Progenitor cell of endocrine pancreas (in vitro differentiated cells): ENCODE measurements at regions not wholly inside any gene's neighbourhood (a gene's known extent, or its start where the extent isn't known, plus 50 kb on each side); places are given as distances from the start of the nearest gene placed in this dataset.

ENCODE experiments used
- DNase-seq: peaks from one replicate; pipeline ENCODE4 v3.0.0; 2021; ENCODE audit warnings: low spot score; ENCODE audit not compliant: unreplicated experiment
- H3K27ac Mint-ChIP-seq: 2 replicates; pipeline ENCODE4 v1.8.0; 2021; ENCODE audit warnings: mild to moderate bottlenecking, moderate library complexity, mixed read lengths
- H3K27me3 Mint-ChIP-seq: 2 replicates; pipeline ENCODE4 v1.8.0; 2021; ENCODE audit warnings: mixed read lengths
- H3K36me3 Mint-ChIP-seq: 2 replicates; pipeline ENCODE4 v1.8.0; 2022; ENCODE audit warnings: mixed read lengths; ENCODE audit not compliant: insufficient read depth
- H3K4me1 Mint-ChIP-seq: 2 replicates; pipeline ENCODE4 v1.8.0; 2021; ENCODE audit warnings: low read depth, mixed read lengths
- H3K4me3 Mint-ChIP-seq: 2 replicates; pipeline ENCODE4 v1.8.0; 2021; ENCODE audit warnings: low read depth, mild to moderate bottlenecking, moderate library complexity, mixed read lengths
- H3K9me3 Mint-ChIP-seq: 2 replicates; pipeline ENCODE4 v1.8.0; 2021; ENCODE audit warnings: low read depth, mixed read lengths
- CTCF ChIP-seq: fragments of 200-600 bp; sonication (generic); IDR thresholded peaks from one replicate; pipeline ENCODE4 v1.5.0; 2021; ENCODE audit warnings: antibody characterized with exemption, mild to moderate bottlenecking; ENCODE audit not compliant: unreplicated experiment

DNA sequence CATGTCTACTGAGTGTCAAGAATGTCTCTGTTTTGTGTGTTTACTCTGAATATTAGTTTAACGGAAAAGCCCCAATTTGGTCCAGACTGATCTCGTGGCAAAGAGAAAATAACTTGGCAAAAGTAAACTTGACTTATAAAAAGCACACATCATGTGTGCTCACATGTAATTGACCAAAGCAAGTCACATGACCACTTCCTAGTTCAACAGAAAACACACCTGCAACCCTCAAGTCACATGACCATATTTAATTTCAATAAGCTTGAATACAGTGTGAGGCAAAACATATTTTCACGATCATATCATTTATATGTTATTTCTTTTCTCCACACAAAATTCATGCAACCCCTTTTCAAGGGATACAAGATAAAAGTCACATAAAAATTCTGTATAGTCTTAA, 662.4 kb downstream of the SLITRK1 start:
- Mint-ChIP-seq H3K27ac (no peak overlapping the region), H3K9me3 (no peaks in the 10 kb centered on the region), H3K27me3 (no peaks in the 10 kb centered on the region), H3K4me3 (no peak overlapping the region), H3K4me1 (no peaks in the 10 kb centered on the region), H3K36me3 (no peaks in the 10 kb centered on the region)
- DNase-seq: no peak
- no peak for TF ChIP-seq CTCF

- Mint-ChIP-seq H3K27ac (no peak overlapping the region), H3K27me3 (no peaks in the 10 kb centered on the region), H3K36me3 (no peaks in the 10 kb centered on the region), H3K4me1 (no peaks in the 10 kb centered on the region), H3K9me3 (peaks cover under 1% of the 10 kb centered on the region), H3K4me3 (no peak overlapping the region)
- no peak for TF ChIP-seq CTCF
- DNase-seq: no peak
Measured at GRCh38 chr13:83216479-83217245, 665.6 kb downstream of the SLITRK1 start.

- no peak for TF ChIP-seq CTCF
Measured at GRCh38 chr13:83215627-83216026, 666.6 kb downstream of the SLITRK1 start.

GRCh38 chr13:83214452-83214851, 667.8 kb downstream of the SLITRK1 start:
- H3K9me3 Mint-ChIP-seq: peaks cover 6% of the 10 kb centered on the region
- H3K27ac Mint-ChIP-seq: no peak overlapping the region
- no peak for TF ChIP-seq CTCF
- H3K27me3 Mint-ChIP-seq: no peaks in the 10 kb centered on the region
- no peak for DNase-seq
- no peaks in the 10 kb centered on the region for H3K4me1 Mint-ChIP-seq
- no peak overlapping the region for H3K4me3 Mint-ChIP-seq
- no peaks in the 10 kb centered on the region for H3K36me3 Mint-ChIP-seq

More at GRCh38 chr13:83215627-83216026, 666.6 kb downstream of the SLITRK1 start:
- Mint-ChIP-seq H3K27ac (no peak overlapping the region), H3K27me3 (no peaks in the 10 kb centered on the region), H3K36me3 (no peaks in the 10 kb centered on the region), H3K4me3 (no peak overlapping the region), H3K9me3 (peaks cover 6% of the 10 kb centered on the region), H3K4me1 (no peaks in the 10 kb centered on the region)
- DNase-seq: no peak

- peaks cover 6% of the 10 kb centered on the region for H3K9me3 Mint-ChIP-seq
- no peak for DNase-seq
- H3K27ac Mint-ChIP-seq: no peak overlapping the region
- H3K36me3 Mint-ChIP-seq: no peaks in the 10 kb centered on the region
- TF ChIP-seq CTCF: no peak
- H3K4me1 Mint-ChIP-seq: no peaks in the 10 kb centered on the region
- no peaks in the 10 kb centered on the region for H3K27me3 Mint-ChIP-seq
- no peak overlapping the region for H3K4me3 Mint-ChIP-seq
Measured at GRCh38 chr13:83211301-83211700, 671.0 kb downstream of the SLITRK1 start.
